ENCODE measurements at regions not wholly inside any gene's neighbourhood (a gene's known extent, or its start where the extent isn't known, plus 50 kb on each side); places are given as distances from the start of the nearest gene placed in this dataset.

GRCh38 chr15:59953392-59953883 is 50.7 kb upstream of the FOXB1 start:
- DNase-seq = no peak

- DNase-seq = no peak
Measured at GRCh38 chr15:59952960-59953359, 51.2 kb upstream of the FOXB1 start.

GRCh38 chr15:59950603-59951388 is 53.3 kb upstream of the FOXB1 start:
- DNase-seq = no peak

GRCh38 chr15:59948924-59949613 is 55.0 kb upstream of the FOXB1 start:
- no peak for DNase-seq

- no peak for DNase-seq
Measured at GRCh38 chr15:59946084-59946483, 58.0 kb upstream of the FOXB1 start.

GRCh38 chr15:59945036-59945435 is 59.1 kb upstream of the FOXB1 start:
- no peak for DNase-seq

- DNase-seq = no peak
Measured at GRCh38 chr15:59941612-59942011, 62.5 kb upstream of the FOXB1 start.

GRCh38 chr15:59940928-59941327 is 63.2 kb upstream of the FOXB1 start:
- no peak for DNase-seq

GRCh38 chr15:59940456-59940855 is 63.7 kb upstream of the FOXB1 start:
- DNase-seq = no peak

GRCh38 chr15:59936741-59937140 is 67.4 kb upstream of the FOXB1 start:
- DNase-seq = no peak

GRCh38 chr15:59933607-59934006 is 70.5 kb upstream of the FOXB1 start:
- no peak for DNase-seq

GRCh38 chr15:59931646-59932261 is 72.4 kb upstream of the FOXB1 start:
- DNase-seq = no peak

- no peak for DNase-seq
Measured at GRCh38 chr15:59924812-59925522, 79.1 kb upstream of the FOXB1 start.

- no peak for DNase-seq
Measured at GRCh38 chr15:59924096-59924495, 80.0 kb upstream of the FOXB1 start.

GRCh38 chr15:59923508-59923907 is 80.6 kb upstream of the FOXB1 start:
- no peak for DNase-seq

- DNase-seq = peak; percentile 36
Measured at GRCh38 chr15:59918994-59919951, 84.8 kb upstream of the FOXB1 start.

- DNase-seq = peak; percentile 67
Measured at GRCh38 chr15:59917504-59918157, 86.5 kb upstream of the FOXB1 start.

- no peak for DNase-seq
Measured at GRCh38 chr15:59906046-59906445, 98.1 kb upstream of the FOXB1 start.

GRCh38 chr15:59905176-59905575 is 98.9 kb upstream of the FOXB1 start:
- no peak for DNase-seq

- no peak for DNase-seq
Measured at GRCh38 chr15:59904450-59905135, 99.5 kb upstream of the FOXB1 start.

- DNase-seq = no peak
Measured at GRCh38 chr15:59896663-59897074, 107.4 kb upstream of the FOXB1 start.

Data from stimulated activated CD4-positive, alpha-beta T cell treated with anti-CD3 and anti-CD28 coated beads, Interleukin-4, amount 100 ng/mL, for 1 hour (primary cell).